GM13976 (cell line): ENCODE measurements at regions not wholly inside any gene's neighbourhood (a gene's known extent, or its start where the extent isn't known, plus 50 kb on each side); places are given as distances from the start of the nearest gene placed in this dataset.
"Not testable (repeated sequence)": the region's sequence is repeated elsewhere in the genome, so short reads cannot be mapped to it uniquely, and the experiment has no call there.

Source experiments
- DNase-seq: peaks from one replicate; pipeline ENCODE4 v3.0.0; 2012; ENCODE audit warnings: low spot score
- CTCF ChIP-seq: IDR thresholded peaks from 2 replicates; pipeline ENCODE4 v1.5.1; 2012; ENCODE audit warnings: borderline replicate concordance, mild to moderate bottlenecking; ENCODE audit not compliant: insufficient read depth; ENCODE audit errors: extremely low read depth, missing control alignments, control extremely low read depth
- in situ Hi-C: fragments of 300-500 bp; cut with MboI; formaldehyde crosslinking; loops from one replicate; pipeline ENCODE4 v1.12.0; 2022; ENCODE audit warnings: low sequenced_read_pairs, mixed read lengths, inconsistent platforms; ENCODE audit not compliant: unreplicated experiment

- in situ Hi-C loops = no loop called here
- no peak for DNase-seq
- TF ChIP-seq CTCF = no peak
Measured at GRCh38 chrX:113473418-113473817, 632.8 kb upstream of the AMOT start.

- DNase-seq, in situ Hi-C loops: not testable (repeated sequence)
Measured at GRCh38 chrX:113473015-113473414, 632.4 kb upstream of the AMOT start.

- in situ Hi-C loops = no loop called here
- DNase-seq = no peak
- no peak for TF ChIP-seq CTCF
Measured at GRCh38 chrX:113470166-113470565, 629.5 kb upstream of the AMOT start.

GRCh38 chrX:113457719-113458118 lies 617.1 kb upstream of the AMOT start:
- no peak for TF ChIP-seq CTCF
- in situ Hi-C loops = no loop called here
- no peak for DNase-seq

GRCh38 chrX:113455582-113455981 lies 615.0 kb upstream of the AMOT start:
- TF ChIP-seq CTCF = no peak
- in situ Hi-C loops = no loop called here
- no peak for DNase-seq

GRCh38 chrX:113429011-113429410 lies 588.4 kb upstream of the AMOT start:
- no peak for TF ChIP-seq CTCF
- no peak for DNase-seq
- in situ Hi-C loops = no loop called here

GRCh38 chrX:113422323-113422722 lies 581.7 kb upstream of the AMOT start:
- in situ Hi-C loops = no loop called here
- no peak for TF ChIP-seq CTCF
- DNase-seq = no peak
